Activated T-helper 1 cell treated with anti-CD3 and anti-CD28 coated beads, Interleukin-12 subunit alpha, Interleukin-12 subunit beta, Interleukin-2, Interleukin-4 antibody, amounts not matched to agents 30 ng/mL and 10 ng/mL and 1 ng/mL, durations not matched to agents 14 hours and 24 hours and 36 hours (primary cell): ENCODE measurements at regions not wholly inside any gene's neighbourhood (a gene's known extent, or its start where the extent isn't known, plus 50 kb on each side); places are given as distances from the start of the nearest gene placed in this dataset.

Experiments used
- DNase-seq: peaks from one replicate; pipeline ENCODE4 v3.0.0; 2021; ENCODE audit warnings: low spot score
- H3K27ac Mint-ChIP-seq: one replicate; pipeline ENCODE4 v1.8.0; 2021; ENCODE audit warnings: mild to moderate bottlenecking, mixed read lengths
- H3K27me3 Mint-ChIP-seq: one replicate; pipeline ENCODE4 v1.8.0; 2022; ENCODE audit warnings: mild to moderate bottlenecking, moderate library complexity, mixed read lengths; ENCODE audit not compliant: insufficient read depth
- H3K36me3 Mint-ChIP-seq: one replicate; pipeline ENCODE4 v1.8.0; 2021; ENCODE audit warnings: low read depth, mixed read lengths
- H3K4me1 Mint-ChIP-seq: one replicate; pipeline ENCODE4 v1.8.0; 2021; ENCODE audit warnings: low read depth, mixed read lengths
- H3K4me3 Mint-ChIP-seq: one replicate; pipeline ENCODE4 v1.8.0; 2021; ENCODE audit warnings: mild to moderate bottlenecking, moderate library complexity, mixed read lengths
- H3K9me3 Mint-ChIP-seq: one replicate; pipeline ENCODE4 v1.8.0; 2021; ENCODE audit warnings: mixed read lengths
- intact Hi-C: fragments of 100-400 bp; cut with micrococcal nuclease; formaldehyde crosslinking; loops from one replicate; pipeline ENCODE4 v1.15.1; 2024

GRCh38 chr9:88712484-88712883, 177.5 kb downstream of the NXNL2 start:
- no peaks in the 10 kb centered on the region for H3K27me3 Mint-ChIP-seq
- H3K4me1 Mint-ChIP-seq, result no peaks in the 10 kb centered on the region
- no peak for DNase-seq
- H3K27ac Mint-ChIP-seq, result no peak overlapping the region
- no peaks in the 10 kb centered on the region for H3K9me3 Mint-ChIP-seq
- H3K4me3 Mint-ChIP-seq, result no peak overlapping the region
- intact Hi-C loops, result no loop called here
- no peaks in the 10 kb centered on the region for H3K36me3 Mint-ChIP-seq

GRCh38 chr9:88713010-88713409, 178.0 kb downstream of the NXNL2 start:
- Mint-ChIP-seq H3K27ac (no peak overlapping the region), H3K36me3 (no peaks in the 10 kb centered on the region), H3K4me1 (no peaks in the 10 kb centered on the region), H3K9me3 (no peaks in the 10 kb centered on the region), H3K4me3 (no peak overlapping the region), H3K27me3 (peaks cover 1% of the 10 kb centered on the region)
- intact Hi-C loops, result no loop called here
- no peak for DNase-seq

GRCh38 chr9:88716596-88717290, 181.8 kb downstream of the NXNL2 start:
- no peak overlapping the region for H3K4me3 Mint-ChIP-seq
- H3K27ac Mint-ChIP-seq, result no peak overlapping the region
- no peaks in the 10 kb centered on the region for H3K4me1 Mint-ChIP-seq
- intact Hi-C loops, result no loop called here
- no peaks in the 10 kb centered on the region for H3K9me3 Mint-ChIP-seq
- no peak for DNase-seq
- H3K27me3 Mint-ChIP-seq, result peaks cover 2% of the 10 kb centered on the region
- H3K36me3 Mint-ChIP-seq, result no peaks in the 10 kb centered on the region

GRCh38 chr9:88721025-88721424, 186.0 kb downstream of the NXNL2 start:
- intact Hi-C loops, result no loop called here
- Mint-ChIP-seq H3K4me3 (no peak overlapping the region), H3K36me3 (no peaks in the 10 kb centered on the region), H3K9me3 (no peaks in the 10 kb centered on the region), H3K27ac (no peak overlapping the region), H3K27me3 (peaks cover 2% of the 10 kb centered on the region), H3K4me1 (no peaks in the 10 kb centered on the region)
- no peak for DNase-seq

- intact Hi-C loops, result no loop called here
- H3K27ac Mint-ChIP-seq, result no peak overlapping the region
- peaks cover 3% of the 10 kb centered on the region for H3K27me3 Mint-ChIP-seq
- no peaks in the 10 kb centered on the region for H3K36me3 Mint-ChIP-seq
- no peak for DNase-seq
- no peaks in the 10 kb centered on the region for H3K9me3 Mint-ChIP-seq
- H3K4me1 Mint-ChIP-seq, result no peaks in the 10 kb centered on the region
- H3K4me3 Mint-ChIP-seq, result no peak overlapping the region
These were observed 186.7 kb downstream of the NXNL2 start for GRCh38 chr9:88721495-88722279.

GRCh38 chr9:88722753-88723152, 187.8 kb downstream of the NXNL2 start:
- H3K4me3 Mint-ChIP-seq, result no peak overlapping the region
- no peak overlapping the region for H3K27ac Mint-ChIP-seq
- no peak for DNase-seq
- H3K27me3 Mint-ChIP-seq, result peaks cover 6% of the 10 kb centered on the region
- no peaks in the 10 kb centered on the region for H3K9me3 Mint-ChIP-seq
- H3K4me1 Mint-ChIP-seq, result no peaks in the 10 kb centered on the region
- intact Hi-C loops, result no loop called here
- H3K36me3 Mint-ChIP-seq, result no peaks in the 10 kb centered on the region

- Mint-ChIP-seq H3K27me3 (peaks cover 4% of the 10 kb centered on the region), H3K4me3 (no peak overlapping the region), H3K36me3 (no peaks in the 10 kb centered on the region), H3K9me3 (no peaks in the 10 kb centered on the region), H3K27ac (no peak overlapping the region), H3K4me1 (no peaks in the 10 kb centered on the region)
- no peak for DNase-seq
- intact Hi-C loops, result no loop called here
These were observed 188.8 kb downstream of the NXNL2 start for GRCh38 chr9:88723751-88724150.

GRCh38 chr9:88724331-88724730, 189.4 kb downstream of the NXNL2 start:
- Mint-ChIP-seq H3K4me1 (no peaks in the 10 kb centered on the region), H3K9me3 (no peaks in the 10 kb centered on the region), H3K27me3 (peaks cover 4% of the 10 kb centered on the region), H3K27ac (no peak overlapping the region), H3K4me3 (no peak overlapping the region), H3K36me3 (no peaks in the 10 kb centered on the region)
- intact Hi-C loops, result no loop called here
- no peak for DNase-seq

GRCh38 chr9:88725300-88726019, 190.5 kb downstream of the NXNL2 start:
- Mint-ChIP-seq H3K36me3 (no peaks in the 10 kb centered on the region), H3K4me1 (no peaks in the 10 kb centered on the region), H3K27me3 (peaks cover 4% of the 10 kb centered on the region), H3K4me3 (no peak overlapping the region), H3K27ac (no peak overlapping the region), H3K9me3 (peaks cover 3% of the 10 kb centered on the region)
- DNase-seq, result no peak
- intact Hi-C loops, result no loop called here

GRCh38 chr9:88726803-88727202, 191.8 kb downstream of the NXNL2 start:
- Mint-ChIP-seq H3K36me3 (no peaks in the 10 kb centered on the region), H3K9me3 (peaks cover 7% of the 10 kb centered on the region), H3K4me1 (no peaks in the 10 kb centered on the region), H3K27me3 (peaks cover 4% of the 10 kb centered on the region), H3K4me3 (no peak overlapping the region), H3K27ac (no peak overlapping the region)
- DNase-seq, result no peak
- intact Hi-C loops, result no loop called here

- no peaks in the 10 kb centered on the region for H3K36me3 Mint-ChIP-seq
- H3K27me3 Mint-ChIP-seq, result peaks cover 10% of the 10 kb centered on the region
- H3K4me3 Mint-ChIP-seq, result no peak overlapping the region
- peaks cover 7% of the 10 kb centered on the region for H3K9me3 Mint-ChIP-seq
- H3K4me1 Mint-ChIP-seq, result no peaks in the 10 kb centered on the region
- no peak overlapping the region for H3K27ac Mint-ChIP-seq
- intact Hi-C loops, result no loop called here
- no peak for DNase-seq
These were observed 195.8 kb downstream of the NXNL2 start for GRCh38 chr9:88730780-88731179.

GRCh38 chr9:88732128-88732527, 197.2 kb downstream of the NXNL2 start:
- Mint-ChIP-seq H3K27ac (no peak overlapping the region), H3K27me3 (peaks cover 5% of the 10 kb centered on the region), H3K36me3 (no peaks in the 10 kb centered on the region), H3K4me1 (no peaks in the 10 kb centered on the region), H3K4me3 (no peak overlapping the region), H3K9me3 (peaks cover 7% of the 10 kb centered on the region)
- intact Hi-C loops, result no loop called here
- DNase-seq, result no peak
